Ishikawa (cell line): ENCODE measurements at regions not wholly inside any gene's neighbourhood (a gene's known extent, or its start where the extent isn't known, plus 50 kb on each side); places are given as distances from the start of the nearest gene placed in this dataset.

Experiments used
- CREB1 ChIP-seq: IDR thresholded peaks from 2 replicates; pipeline ENCODE4 v1.6.1; 2012; ENCODE audit warnings: low read depth
- EGR1 ChIP-seq: IDR thresholded peaks from 2 replicates; pipeline ENCODE4 v1.6.1; 2012
- EP300 ChIP-seq: IDR thresholded peaks from 2 replicates; pipeline ENCODE4 v1.6.1; 2012; ENCODE audit warnings: borderline replicate concordance
- TAF1 ChIP-seq: IDR thresholded peaks from 2 replicates; pipeline ENCODE4 v1.6.1; 2012; ENCODE audit warnings: low read depth, mild to moderate bottlenecking
- TF ChIP-seq, protein P1 (sequence below): IDR thresholded peaks from 2 replicates; pipeline ENCODE4 v1.6.1; 2012

DNA sequence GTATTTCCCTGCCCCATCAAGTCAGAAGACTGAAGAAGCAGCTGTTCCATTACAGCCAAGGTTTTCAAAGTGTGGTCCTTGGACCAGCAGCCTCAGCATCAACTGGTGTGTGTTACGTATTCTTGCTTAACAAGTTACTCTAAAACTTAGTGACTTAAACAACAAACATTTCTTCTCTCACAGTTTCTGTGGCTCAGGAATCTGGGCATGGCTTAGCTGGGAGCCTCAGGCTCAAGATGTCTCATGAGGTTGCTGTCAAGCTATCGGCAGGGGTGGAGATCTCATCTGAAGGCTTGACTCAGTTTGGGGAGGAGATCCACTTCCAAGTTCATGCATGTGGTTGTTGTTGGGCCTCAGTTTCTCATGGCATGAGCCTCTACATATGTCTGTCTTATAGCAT is 174.5 kb downstream of the KTN1 start:
- TF ChIP-seq EP300 (no peak), EGR1 (no peak), TAF1 (no peak), CREB1 (no peak)
- TF ChIP-seq, protein P1, sequence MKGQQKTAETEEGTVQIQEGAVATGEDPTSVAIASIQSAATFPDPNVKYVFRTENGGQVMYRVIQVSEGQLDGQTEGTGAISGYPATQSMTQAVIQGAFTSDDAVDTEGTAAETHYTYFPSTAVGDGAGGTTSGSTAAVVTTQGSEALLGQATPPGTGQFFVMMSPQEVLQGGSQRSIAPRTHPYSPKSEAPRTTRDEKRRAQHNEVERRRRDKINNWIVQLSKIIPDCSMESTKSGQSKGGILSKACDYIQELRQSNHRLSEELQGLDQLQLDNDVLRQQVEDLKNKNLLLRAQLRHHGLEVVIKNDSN, result no peak
